H9 (cell line): ENCODE measurements at regions not wholly inside any gene's neighbourhood (a gene's known extent, or its start where the extent isn't known, plus 50 kb on each side); places are given as distances from the start of the nearest gene placed in this dataset.

Experiments
- DNase-seq: peaks from one replicate; pipeline ENCODE4 v3.0.0-alpha.2; 2017
- H2AFZ ChIP-seq: one replicate; pipeline ENCODE4 v1.6.1; 2013; ENCODE audit warnings: mild to moderate bottlenecking, low read length, control low read depth, moderate library complexity
- H2AK5ac ChIP-seq: 2 replicates; pipeline ENCODE4 v1.6.1; 2013; ENCODE audit warnings: low read length, control low read depth, mixed read lengths; ENCODE audit not compliant: insufficient read length
- H2BK120ac ChIP-seq: one replicate; pipeline ENCODE4 v1.6.1; 2013; ENCODE audit warnings: low read depth, mild to moderate bottlenecking, low read length, control low read depth, inconsistent platforms; ENCODE audit not compliant: poor library complexity, severe bottlenecking
- H2BK12ac ChIP-seq: 2 replicates; pipeline ENCODE4 v1.6.1; 2013; ENCODE audit warnings: low read length, control low read depth, mixed read lengths, low read depth; ENCODE audit not compliant: insufficient read length
- H2BK15ac ChIP-seq: 2 replicates; pipeline ENCODE4 v1.6.1; 2013; ENCODE audit warnings: low read depth, low read length, control low read depth
- H2BK20ac ChIP-seq: one replicate; pipeline ENCODE4 v1.6.1; 2013; ENCODE audit warnings: low read depth, mild to moderate bottlenecking, low read length, control low read depth, inconsistent platforms; ENCODE audit not compliant: poor library complexity, severe bottlenecking
- H2BK5ac ChIP-seq: 2 replicates; pipeline ENCODE4 v1.6.1; 2013; ENCODE audit warnings: low read length, control low read depth, mixed read lengths; ENCODE audit not compliant: insufficient read length
- H3K14ac ChIP-seq: 2 replicates; pipeline ENCODE4 v1.6.1; 2013; ENCODE audit warnings: low read length, control low read depth; ENCODE audit not compliant: insufficient read depth
- H3K18ac ChIP-seq: 2 replicates; pipeline ENCODE4 v1.6.1; 2013; ENCODE audit warnings: low read depth, mild to moderate bottlenecking, mixed read lengths, low read length, control low read depth; ENCODE audit not compliant: insufficient read length
- H3K23ac ChIP-seq: 2 replicates; pipeline ENCODE4 v1.6.1; 2013; ENCODE audit warnings: low read length, control low read depth, mixed read lengths, low read depth; ENCODE audit not compliant: insufficient read length
- H3K23me2 ChIP-seq: 2 replicates; pipeline ENCODE4 v1.6.1; 2013; ENCODE audit warnings: low read depth, mild to moderate bottlenecking, mixed read lengths, low read length, control low read depth; ENCODE audit not compliant: insufficient read length, poor library complexity, severe bottlenecking
- H3K27ac ChIP-seq: 2 replicates; pipeline ENCODE4 v1.5.1; 2013; ENCODE audit warnings: low read length, control low read depth, mixed read lengths, low read depth; ENCODE audit not compliant: insufficient read length
- H3K27me3 ChIP-seq: 2 replicates; pipeline ENCODE4 v1.6.1; 2013; ENCODE audit warnings: low read length, control low read depth, inconsistent platforms; ENCODE audit not compliant: insufficient read depth
- H3K4ac ChIP-seq: 2 replicates; pipeline ENCODE4 v1.6.1; 2013; ENCODE audit warnings: low read depth, mild to moderate bottlenecking, control low read depth, inconsistent platforms, low read length, moderate library complexity
- H3K4me1 ChIP-seq: 2 replicates; pipeline ENCODE4 v1.6.1; 2013; ENCODE audit warnings: low read length, control low read depth, inconsistent platforms; ENCODE audit not compliant: insufficient read depth
- H3K4me2 ChIP-seq: 2 replicates; pipeline ENCODE4 v1.6.1; 2013; ENCODE audit warnings: low read length, control low read depth, mixed read lengths; ENCODE audit not compliant: insufficient read length, insufficient read depth
- H3K56ac ChIP-seq: 2 replicates; pipeline ENCODE4 v1.6.1; 2013; ENCODE audit warnings: low read depth, mild to moderate bottlenecking, mixed read lengths, low read length, control low read depth; ENCODE audit not compliant: insufficient read length
- H3K79me1 ChIP-seq: 2 replicates; pipeline ENCODE4 v1.6.1; 2013; ENCODE audit warnings: low read depth, mild to moderate bottlenecking, moderate library complexity, low read length, control low read depth, inconsistent platforms; ENCODE audit not compliant: insufficient read depth, poor library complexity, severe bottlenecking
- H3K79me2 ChIP-seq: 2 replicates; pipeline ENCODE4 v1.6.1; 2013; ENCODE audit warnings: low read length, control low read depth, inconsistent platforms; ENCODE audit not compliant: insufficient read depth
- H3K9ac ChIP-seq: 2 replicates; pipeline ENCODE4 v1.6.1; 2013; ENCODE audit warnings: low read length, control low read depth, mixed read lengths; ENCODE audit not compliant: insufficient read length; ENCODE audit errors: extremely low read depth
- H3K9me3 ChIP-seq: one replicate; pipeline ENCODE4 v1.6.1; 2013; ENCODE audit warnings: low read depth, low read length, inconsistent platforms; ENCODE audit not compliant: control insufficient read depth
- H3T11ph ChIP-seq: one replicate; pipeline ENCODE4 v1.6.1; 2013; ENCODE audit warnings: mild to moderate bottlenecking, low read length, control low read depth, inconsistent platforms
- H4K20me1 ChIP-seq: one replicate; pipeline ENCODE4 v1.6.1; 2013; ENCODE audit not compliant: control insufficient read depth, insufficient read length, insufficient read depth
- H4K5ac ChIP-seq: 2 replicates; pipeline ENCODE4 v1.6.1; 2013; ENCODE audit warnings: low read depth, mild to moderate bottlenecking, mixed read lengths, low read length, control low read depth; ENCODE audit not compliant: insufficient read length
- H4K8ac ChIP-seq: replicated peaks from 2 replicates; pipeline ENCODE4 v1.6.1; 2013; ENCODE audit warnings: low read length, control low read depth, mixed read lengths, low read depth; ENCODE audit not compliant: insufficient read length
- H4K91ac ChIP-seq: 2 replicates; pipeline ENCODE4 v1.6.1; 2013; ENCODE audit warnings: low read depth, mild to moderate bottlenecking, moderate library complexity, mixed read lengths, low read length, control low read depth; ENCODE audit not compliant: insufficient read length
- H3K27ac Mint-ChIP-seq, 3 experiments: 2 replicates in 2 of 3; 3 replicates in 1 of 3; pipeline ENCODE4 v1.8.0; 2020 to 2021; ENCODE audit warnings: mixed read lengths in 3 of 3, mild to moderate bottlenecking in 1 of 3, moderate library complexity in 1 of 3
- H3K27me3 Mint-ChIP-seq: 2 replicates; pipeline ENCODE4 v1.8.0; 2021; ENCODE audit warnings: low read depth, mild to moderate bottlenecking, moderate library complexity, mixed read lengths
- H3K36me3 Mint-ChIP-seq, 3 experiments: 2 replicates in 2 of 3; 3 replicates in 1 of 3; pipeline ENCODE4 v1.8.0; 2020 to 2021; ENCODE audit warnings: low read depth in 3 of 3, mixed read lengths in 3 of 3; ENCODE audit not compliant: insufficient read depth in 1 of 3
- H3K4me1 Mint-ChIP-seq, 2 experiments: 2 replicates each; pipeline ENCODE4 v1.8.0; 2020; ENCODE audit warnings: mixed read lengths in 2 of 2
- H3K4me3 Mint-ChIP-seq, 2 experiments: 2 replicates in 1 of 2; 3 replicates in 1 of 2; pipeline ENCODE4 v1.8.0; 2020 to 2021; ENCODE audit warnings: mild to moderate bottlenecking in 2 of 2, mixed read lengths in 2 of 2, moderate library complexity in 1 of 2
- H3K9me3 Mint-ChIP-seq, 2 experiments: 2 replicates in 1 of 2; 3 replicates in 1 of 2; pipeline ENCODE4 v1.8.0; 2020; ENCODE audit warnings: mild to moderate bottlenecking in 2 of 2, mixed read lengths in 2 of 2, moderate library complexity in 1 of 2
- WGBS: extraction: QIAGEN DNeasy Blood & Tissue Kit; methylation state at CpG from one replicate; pipeline ENCODE4 v1.1.7; 2013; ENCODE audit warnings: missing lambda C conversion rate, low lambda C conversion rate, mixed read lengths; ENCODE audit not compliant: insufficient read length; ENCODE audit errors: extremely low coverage; 5-methylcytosine and 5-hydroxymethylcytosine counted together
- TF ChIP-seq, protein P1 (sequence below): fragments of 200-600 bp; sonication (generic); conservative IDR thresholded peaks from 3 replicates; pipeline ENCODE4 v1.8.0; 2021; ENCODE audit warnings: antibody characterized with exemption, mild to moderate bottlenecking

DNA sequence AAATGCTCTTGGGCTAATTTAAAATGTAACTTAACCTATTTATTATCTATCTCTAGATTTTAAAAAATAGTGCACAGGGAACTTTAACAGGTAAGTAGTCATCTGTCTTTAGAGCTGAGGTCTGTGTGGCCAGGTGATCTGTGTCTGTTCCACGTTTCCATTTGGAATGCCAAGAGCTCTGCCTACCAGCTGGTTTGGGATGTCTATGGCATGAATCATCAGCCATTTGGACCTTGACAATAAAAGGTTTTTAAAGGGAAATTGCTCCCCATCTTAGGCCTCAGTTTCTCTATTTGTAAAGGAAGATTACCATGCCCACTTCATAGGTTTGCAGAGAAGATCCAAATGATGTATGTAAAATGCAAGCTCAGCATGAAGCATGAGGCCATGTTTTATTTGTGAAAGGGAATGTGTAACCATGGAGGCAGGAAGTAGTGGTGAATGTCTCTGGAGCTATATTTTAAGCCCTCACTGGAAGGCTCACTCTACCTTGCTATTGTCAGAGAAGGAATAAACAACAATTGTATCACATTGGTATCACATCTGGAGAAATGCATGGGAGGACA lies 548.1 kb upstream of the LMCD1 start:
- Histone ChIP-seq H4K91ac (no peak overlapping the region), H2AK5ac (peak overlapping the region; percentile 84), H3K18ac (no peak overlapping the region), H3K56ac (no peak overlapping the region), H3K79me1 (no peaks in the 10 kb centered on the region), H3K23me2 (no peaks in the 10 kb centered on the region), H3T11ph (no peak overlapping the region), H3K14ac (no peak overlapping the region), H3K27ac (peak overlapping the region; percentile 56), H3K4me2 (no peak overlapping the region), H3K9me3 (no peaks in the 10 kb centered on the region), H2BK20ac (no peak overlapping the region), H2AFZ (no peak overlapping the region), H3K9ac (no peak overlapping the region), H2BK120ac (no peak overlapping the region), H4K8ac (no peak overlapping the region), H2BK12ac (no peak overlapping the region), H2BK15ac (no peak overlapping the region), H2BK5ac (no peak overlapping the region), H3K4me1 (peaks cover 5% of the 10 kb centered on the region; the same call in 1 of the 2 replicates), H4K5ac (no peak overlapping the region), H3K4ac (no peak overlapping the region), H3K79me2 (no peaks in the 10 kb centered on the region), H3K27me3 (no peaks in the 10 kb centered on the region), H3K23ac (no peak overlapping the region), H4K20me1 (no peaks in the 10 kb centered on the region)
- Mint-ChIP-seq H3K27me3 (no peaks in the 10 kb centered on the region), H3K36me3 (peaks cover 0 to 2% (median 0%) of the 10 kb centered on the region in 3 experiments; a peak in 2 of 7 replicates), H3K4me3 (no peak overlapping the region), H3K27ac (peak overlapping the region in 1 of 3 experiments; percentile 49; a peak in 2 of 7 replicates), H3K4me1 (peaks cover 28 to 34% of the 10 kb centered on the region in 2 experiments), H3K9me3 (no peaks in the 10 kb centered on the region)
- TF ChIP-seq, protein P1, sequence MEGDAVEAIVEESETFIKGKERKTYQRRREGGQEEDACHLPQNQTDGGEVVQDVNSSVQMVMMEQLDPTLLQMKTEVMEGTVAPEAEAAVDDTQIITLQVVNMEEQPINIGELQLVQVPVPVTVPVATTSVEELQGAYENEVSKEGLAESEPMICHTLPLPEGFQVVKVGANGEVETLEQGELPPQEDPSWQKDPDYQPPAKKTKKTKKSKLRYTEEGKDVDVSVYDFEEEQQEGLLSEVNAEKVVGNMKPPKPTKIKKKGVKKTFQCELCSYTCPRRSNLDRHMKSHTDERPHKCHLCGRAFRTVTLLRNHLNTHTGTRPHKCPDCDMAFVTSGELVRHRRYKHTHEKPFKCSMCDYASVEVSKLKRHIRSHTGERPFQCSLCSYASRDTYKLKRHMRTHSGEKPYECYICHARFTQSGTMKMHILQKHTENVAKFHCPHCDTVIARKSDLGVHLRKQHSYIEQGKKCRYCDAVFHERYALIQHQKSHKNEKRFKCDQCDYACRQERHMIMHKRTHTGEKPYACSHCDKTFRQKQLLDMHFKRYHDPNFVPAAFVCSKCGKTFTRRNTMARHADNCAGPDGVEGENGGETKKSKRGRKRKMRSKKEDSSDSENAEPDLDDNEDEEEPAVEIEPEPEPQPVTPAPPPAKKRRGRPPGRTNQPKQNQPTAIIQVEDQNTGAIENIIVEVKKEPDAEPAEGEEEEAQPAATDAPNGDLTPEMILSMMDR, result no peak
- no peak for DNase-seq
- no CpG with 5 or more reads among the region's 1 CpG for WGBS
